SK-N-SH treated with all-trans-retinoic acid at 6 μM for 48 hours (cell line): ENCODE measurements at regions not wholly inside any gene's neighbourhood (a gene's known extent, or its start where the extent isn't known, plus 50 kb on each side); places are given as distances from the start of the nearest gene placed in this dataset.

ENCODE experiments used
- ATAC-seq: fragments of 200-7000 bp; cut with Tn5 transposase; 3 replicates; pipeline ENCODE4 v1.9.1; 2020; ENCODE audit warnings: mild to moderate bottlenecking, moderate library complexity
- ARNTL ChIP-seq: fragments of 450-650 bp; formaldehyde crosslinking; IDR thresholded peaks from 2 replicates; pipeline ENCODE4 v1.5.0; 2020; ENCODE audit warnings: low read depth, mild to moderate bottlenecking, moderate library complexity, borderline replicate concordance
- BACH2 ChIP-seq: fragments of 250-450 bp; sonication (Bioruptor Pico); IDR thresholded peaks from 2 replicates; pipeline ENCODE4 v1.9.0; 2021; ENCODE audit warnings: mild to moderate bottlenecking, borderline replicate concordance
- CSDC2 ChIP-seq: fragments of 250-450 bp; sonication (Bioruptor Pico); IDR thresholded peaks from 2 replicates; pipeline ENCODE4 v1.5.0; 2020; ENCODE audit warnings: mild to moderate bottlenecking, moderate library complexity
- ESRRG ChIP-seq: fragments of 250-450 bp; sonication (Bioruptor Pico); IDR thresholded peaks from 2 replicates; pipeline ENCODE4 v1.6.1; 2021; ENCODE audit warnings: mild to moderate bottlenecking
- GLIS3 ChIP-seq: fragments of 250-450 bp; sonication (Bioruptor Pico); IDR thresholded peaks from 2 replicates; pipeline ENCODE4 v1.5.0; 2020; ENCODE audit warnings: mild to moderate bottlenecking, moderate library complexity
- ISL1 ChIP-seq: fragments of 250-450 bp; sonication (Bioruptor Pico); IDR thresholded peaks from 2 replicates; pipeline ENCODE4 v2.1.2; 2022; ENCODE audit warnings: mild to moderate bottlenecking, moderate library complexity
- PPARA ChIP-seq: fragments of 250-450 bp; sonication (Bioruptor Pico); IDR thresholded peaks from 2 replicates; pipeline ENCODE4 v1.5.0; 2020; ENCODE audit warnings: mild to moderate bottlenecking, borderline replicate concordance
- RARB ChIP-seq: fragments of 250-450 bp; sonication (Bioruptor Pico); IDR thresholded peaks from 2 replicates; pipeline ENCODE4 v1.8.0; 2021; ENCODE audit warnings: mild to moderate bottlenecking, moderate library complexity
- SNAI2 ChIP-seq: fragments of 250-450 bp; sonication (Bioruptor Pico); IDR thresholded peaks from 2 replicates; pipeline ENCODE4 v1.5.0; 2020; ENCODE audit warnings: mild to moderate bottlenecking, moderate library complexity
- TOX ChIP-seq: fragments of 250-450 bp; sonication (Bioruptor Pico); IDR thresholded peaks from 2 replicates; pipeline ENCODE4 v1.8.0; 2021; ENCODE audit warnings: mild to moderate bottlenecking, moderate library complexity, borderline replicate concordance
- ZC3H10 ChIP-seq: fragments of 250-450 bp; sonication (Bioruptor Pico); IDR thresholded peaks from 2 replicates; pipeline ENCODE4 v1.5.1; 2021; ENCODE audit warnings: mild to moderate bottlenecking, moderate library complexity
- ZFP3 ChIP-seq: fragments of 250-450 bp; sonication (Bioruptor Pico); IDR thresholded peaks from 2 replicates; pipeline ENCODE4 v1.5.0; 2020; ENCODE audit warnings: mild to moderate bottlenecking, moderate library complexity
- ZFP30 ChIP-seq: fragments of 450-650 bp; formaldehyde crosslinking; IDR thresholded peaks from 2 replicates; pipeline ENCODE4 v1.5.0; 2022; ENCODE audit warnings: mild to moderate bottlenecking, moderate library complexity
- ZNF565 ChIP-seq: fragments of 450-650 bp; formaldehyde crosslinking; conservative IDR thresholded peaks from 2 replicates; pipeline ENCODE4 v1.5.0; 2020; ENCODE audit warnings: low read depth, mild to moderate bottlenecking, moderate library complexity
- ZNF8 ChIP-seq: fragments of 450-650 bp; formaldehyde crosslinking; IDR thresholded peaks from 2 replicates; pipeline ENCODE4 v1.5.0; 2020; ENCODE audit warnings: mild to moderate bottlenecking, moderate library complexity
- TF ChIP-seq, protein P1 (sequence below): fragments of 250-450 bp; sonication (Bioruptor Pico); IDR thresholded peaks from 2 replicates; pipeline ENCODE4 v1.5.1; 2021; ENCODE audit warnings: mild to moderate bottlenecking, moderate library complexity
- TF ChIP-seq, protein P2 (sequence below): fragments of 250-450 bp; sonication (Bioruptor Pico); IDR thresholded peaks from 2 replicates; pipeline ENCODE4 v1.8.0; 2021; ENCODE audit warnings: low read depth, mild to moderate bottlenecking, moderate library complexity, borderline replicate concordance
- TF ChIP-seq, protein P3 (sequence below): fragments of 250-450 bp; sonication (Bioruptor Pico); IDR thresholded peaks from 2 replicates; pipeline ENCODE4 v1.8.0; 2020; ENCODE audit warnings: mild to moderate bottlenecking, moderate library complexity, borderline replicate concordance

DNA sequence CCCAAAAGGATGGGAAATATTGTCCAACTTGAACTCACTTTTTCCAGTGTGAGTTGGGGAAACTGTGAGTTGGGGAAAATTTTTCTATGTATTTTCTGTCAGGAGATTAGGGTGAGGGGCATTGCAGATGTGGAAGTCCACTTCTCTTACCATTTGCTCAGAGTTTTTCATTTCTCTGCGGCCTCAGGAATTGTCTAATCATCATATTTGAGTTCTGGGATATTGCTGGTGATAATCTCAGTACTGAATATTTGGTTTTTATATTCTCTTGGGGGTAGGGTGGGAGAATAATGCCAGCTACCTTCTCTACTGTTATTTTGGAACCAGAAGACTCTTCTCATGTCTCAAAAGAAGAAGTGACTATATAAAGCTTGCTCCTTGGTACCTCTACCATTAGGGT lies 141.3 kb upstream of the SLC13A1 start:
- no peak for ATAC-seq
- no peak for TF ChIP-seq CSDC2
- no peak for TF ChIP-seq SNAI2 (CRISPR knock-in tag)
- TF ChIP-seq BACH2 (CRISPR knock-in tag), result no peak
- TF ChIP-seq ESRRG (CRISPR knock-in tag), result no peak
- TF ChIP-seq ISL1 (CRISPR knock-in tag), result no peak
- TF ChIP-seq TOX (CRISPR knock-in tag), result no peak
- TF ChIP-seq, protein P1, sequence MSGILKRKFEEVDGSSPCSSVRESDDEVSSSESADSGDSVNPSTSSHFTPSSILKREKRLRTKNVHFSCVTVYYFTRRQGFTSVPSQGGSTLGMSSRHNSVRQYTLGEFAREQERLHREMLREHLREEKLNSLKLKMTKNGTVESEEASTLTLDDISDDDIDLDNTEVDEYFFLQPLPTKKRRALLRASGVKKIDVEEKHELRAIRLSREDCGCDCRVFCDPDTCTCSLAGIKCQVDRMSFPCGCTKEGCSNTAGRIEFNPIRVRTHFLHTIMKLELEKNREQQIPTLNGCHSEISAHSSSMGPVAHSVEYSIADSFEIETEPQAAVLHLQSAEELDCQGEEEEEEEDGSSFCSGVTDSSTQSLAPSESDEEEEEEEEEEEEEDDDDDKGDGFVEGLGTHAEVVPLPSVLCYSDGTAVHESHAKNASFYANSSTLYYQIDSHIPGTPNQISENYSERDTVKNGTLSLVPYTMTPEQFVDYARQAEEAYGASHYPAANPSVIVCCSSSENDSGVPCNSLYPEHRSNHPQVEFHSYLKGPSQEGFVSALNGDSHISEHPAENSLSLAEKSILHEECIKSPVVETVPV (CRISPR knock-in tag), result no peak
- TF ChIP-seq, protein P2, sequence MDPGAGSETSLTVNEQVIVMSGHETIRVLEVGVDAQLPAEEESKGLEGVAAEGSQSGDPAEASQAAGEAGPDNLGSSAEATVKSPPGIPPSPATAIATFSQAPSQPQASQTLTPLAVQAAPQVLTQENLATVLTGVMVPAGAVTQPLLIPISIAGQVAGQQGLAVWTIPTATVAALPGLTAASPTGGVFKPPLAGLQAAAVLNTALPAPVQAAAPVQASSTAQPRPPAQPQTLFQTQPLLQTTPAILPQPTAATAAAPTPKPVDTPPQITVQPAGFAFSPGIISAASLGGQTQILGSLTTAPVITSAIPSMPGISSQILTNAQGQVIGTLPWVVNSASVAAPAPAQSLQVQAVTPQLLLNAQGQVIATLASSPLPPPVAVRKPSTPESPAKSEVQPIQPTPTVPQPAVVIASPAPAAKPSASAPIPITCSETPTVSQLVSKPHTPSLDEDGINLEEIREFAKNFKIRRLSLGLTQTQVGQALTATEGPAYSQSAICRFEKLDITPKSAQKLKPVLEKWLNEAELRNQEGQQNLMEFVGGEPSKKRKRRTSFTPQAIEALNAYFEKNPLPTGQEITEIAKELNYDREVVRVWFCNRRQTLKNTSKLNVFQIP (CRISPR knock-in tag), result no peak
- TF ChIP-seq ZFP3 (CRISPR knock-in tag), result no peak

- ATAC-seq, result no peak
These were observed 138.9 kb upstream of the SLC13A1 start for GRCh38 chr7:123338688-123339087.

GRCh38 chr7:123329988-123330643 lies 130.3 kb upstream of the SLC13A1 start:
- ATAC-seq, result no peak
- TF ChIP-seq ZNF565 (CRISPR knock-in tag), result no peak
- TF ChIP-seq, protein P3, sequence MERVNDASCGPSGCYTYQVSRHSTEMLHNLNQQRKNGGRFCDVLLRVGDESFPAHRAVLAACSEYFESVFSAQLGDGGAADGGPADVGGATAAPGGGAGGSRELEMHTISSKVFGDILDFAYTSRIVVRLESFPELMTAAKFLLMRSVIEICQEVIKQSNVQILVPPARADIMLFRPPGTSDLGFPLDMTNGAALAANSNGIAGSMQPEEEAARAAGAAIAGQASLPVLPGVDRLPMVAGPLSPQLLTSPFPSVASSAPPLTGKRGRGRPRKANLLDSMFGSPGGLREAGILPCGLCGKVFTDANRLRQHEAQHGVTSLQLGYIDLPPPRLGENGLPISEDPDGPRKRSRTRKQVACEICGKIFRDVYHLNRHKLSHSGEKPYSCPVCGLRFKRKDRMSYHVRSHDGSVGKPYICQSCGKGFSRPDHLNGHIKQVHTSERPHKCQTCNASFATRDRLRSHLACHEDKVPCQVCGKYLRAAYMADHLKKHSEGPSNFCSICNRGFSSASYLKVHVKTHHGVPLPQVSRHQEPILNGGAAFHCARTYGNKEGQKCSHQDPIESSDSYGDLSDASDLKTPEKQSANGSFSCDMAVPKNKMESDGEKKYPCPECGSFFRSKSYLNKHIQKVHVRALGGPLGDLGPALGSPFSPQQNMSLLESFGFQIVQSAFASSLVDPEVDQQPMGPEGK (CRISPR knock-in tag), result no peak
- TF ChIP-seq, protein P1 (CRISPR knock-in tag), result no peak
- TF ChIP-seq GLIS3 (CRISPR knock-in tag), result no peak
- no peak for TF ChIP-seq ZFP30 (CRISPR knock-in tag)
- no peak for TF ChIP-seq SNAI2 (CRISPR knock-in tag)
- TF ChIP-seq, protein P2 (CRISPR knock-in tag), result no peak
- no peak for TF ChIP-seq CSDC2
- TF ChIP-seq TOX (CRISPR knock-in tag), result no peak
- TF ChIP-seq ZFP3 (CRISPR knock-in tag), result no peak

More at GRCh38 chr7:123338688-123339087, 138.9 kb upstream of the SLC13A1 start:
- TF ChIP-seq ARNTL (CRISPR knock-in tag) (no peak), ZFP30 (CRISPR knock-in tag) (no peak), RARB (CRISPR knock-in tag) (no peak), ZNF8 (CRISPR knock-in tag) (no peak), ZC3H10 (no peak), ZNF565 (CRISPR knock-in tag) (no peak), BACH2 (CRISPR knock-in tag) (no peak), PPARA (CRISPR knock-in tag) (no peak), ESRRG (CRISPR knock-in tag) (no peak)
- TF ChIP-seq, protein P3 (CRISPR knock-in tag), result no peak
- TF ChIP-seq, protein P2 (CRISPR knock-in tag), result no peak
